ENCODE measurements at regions not wholly inside any gene's neighbourhood (a gene's known extent, or its start where the extent isn't known, plus 50 kb on each side); places are given as distances from the start of the nearest gene placed in this dataset.

- no peak for DNase-seq
- no peaks in the 10 kb centered on the region for H3K4me1 Mint-ChIP-seq
- no peaks in the 10 kb centered on the region for H3K4me1 ChIP-seq (ENCODE audit: control insufficient read depth in 1 of 2, insufficient read depth in 2 of 2, low read length in 2 of 2)
- intact Hi-C loops (cut with micrococcal nuclease), result no loop called here
- no peak overlapping the region for H3K4me3 Mint-ChIP-seq
- no peak overlapping the region for H3K4me2 ChIP-seq (replicated peaks; ENCODE audit: extremely low read depth, low read length, poor library complexity, severe bottlenecking)
- no peak overlapping the region for H3K4me3 ChIP-seq (replicated peaks in 1 of 3; ENCODE audit: low read depth in 2 of 3, low read length in 3 of 3)
- no peaks in the 10 kb centered on the region for H4K20me1 ChIP-seq (ENCODE audit: insufficient read depth, low read length)
- H3K36me3 ChIP-seq (replicated peaks in 1 of 2; ENCODE audit: control insufficient read depth in 1 of 2, insufficient read depth in 2 of 2, low read length in 2 of 2), result no peaks in the 10 kb centered on the region
- H3K27ac ChIP-seq (ENCODE audit: low read depth in 1 of 2, low read length in 2 of 2), result no peak overlapping the region
- H3K27ac Mint-ChIP-seq, result no peak overlapping the region
- no peaks in the 10 kb centered on the region for H3K27me3 ChIP-seq (ENCODE audit: control insufficient read depth in 2 of 2, insufficient read depth in 2 of 2, low read length in 2 of 2)
- H3K9me3 Mint-ChIP-seq, result peaks cover 0 to 3% (median 0%) of the 10 kb centered on the region in 7 donors
- H3K9me3 ChIP-seq (replicated peaks in 1 of 2; ENCODE audit: control insufficient read depth in 1 of 2, insufficient read depth in 1 of 2, low read length in 2 of 2), result no peaks in the 10 kb centered on the region
- H3K27me3 Mint-ChIP-seq (ENCODE audit: low read depth in 3 of 3), result peaks cover 0 to 3% (median 0%) of the 10 kb centered on the region in 3 donors
- H3K36me3 Mint-ChIP-seq, result no peaks in the 10 kb centered on the region
- no peaks in the 10 kb centered on the region for H3K79me2 ChIP-seq (ENCODE audit: insufficient read depth, low read length)
- WGBS (ENCODE audit: insufficient coverage), result 71% methylated on average over 4 of the region's 4 CpGs
- H2AFZ ChIP-seq (ENCODE audit: insufficient read depth, low read depth, low read length, poor library complexity, severe bottlenecking), result no peak overlapping the region
- no peak overlapping the region for H3K9ac ChIP-seq (ENCODE audit: insufficient read depth, low read length, poor library complexity, severe bottlenecking)
- TF ChIP-seq, protein P1, sequence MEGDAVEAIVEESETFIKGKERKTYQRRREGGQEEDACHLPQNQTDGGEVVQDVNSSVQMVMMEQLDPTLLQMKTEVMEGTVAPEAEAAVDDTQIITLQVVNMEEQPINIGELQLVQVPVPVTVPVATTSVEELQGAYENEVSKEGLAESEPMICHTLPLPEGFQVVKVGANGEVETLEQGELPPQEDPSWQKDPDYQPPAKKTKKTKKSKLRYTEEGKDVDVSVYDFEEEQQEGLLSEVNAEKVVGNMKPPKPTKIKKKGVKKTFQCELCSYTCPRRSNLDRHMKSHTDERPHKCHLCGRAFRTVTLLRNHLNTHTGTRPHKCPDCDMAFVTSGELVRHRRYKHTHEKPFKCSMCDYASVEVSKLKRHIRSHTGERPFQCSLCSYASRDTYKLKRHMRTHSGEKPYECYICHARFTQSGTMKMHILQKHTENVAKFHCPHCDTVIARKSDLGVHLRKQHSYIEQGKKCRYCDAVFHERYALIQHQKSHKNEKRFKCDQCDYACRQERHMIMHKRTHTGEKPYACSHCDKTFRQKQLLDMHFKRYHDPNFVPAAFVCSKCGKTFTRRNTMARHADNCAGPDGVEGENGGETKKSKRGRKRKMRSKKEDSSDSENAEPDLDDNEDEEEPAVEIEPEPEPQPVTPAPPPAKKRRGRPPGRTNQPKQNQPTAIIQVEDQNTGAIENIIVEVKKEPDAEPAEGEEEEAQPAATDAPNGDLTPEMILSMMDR (IDR thresholded peaks at IDR 0.05), result no peak
These were observed 909.4 kb upstream of the GYPC start for GRCh38 chr2:125746321-125747164.

- Histone ChIP-seq H3K27me3 (ENCODE audit: control insufficient read depth in 2 of 2, insufficient read depth in 2 of 2, low read length in 2 of 2) (no peaks in the 10 kb centered on the region), H3K4me2 (replicated peaks; ENCODE audit: extremely low read depth, low read length, poor library complexity, severe bottlenecking) (no peak overlapping the region), H2AFZ (ENCODE audit: insufficient read depth, low read depth, low read length, poor library complexity, severe bottlenecking) (no peak overlapping the region), H3K36me3 (replicated peaks in 1 of 2; ENCODE audit: control insufficient read depth in 1 of 2, insufficient read depth in 2 of 2, low read length in 2 of 2) (no peaks in the 10 kb centered on the region), H3K79me2 (ENCODE audit: insufficient read depth, low read length) (no peaks in the 10 kb centered on the region), H3K4me1 (ENCODE audit: control insufficient read depth in 1 of 2, insufficient read depth in 2 of 2, low read length in 2 of 2) (no peaks in the 10 kb centered on the region), H3K9me3 (replicated peaks in 1 of 2; ENCODE audit: control insufficient read depth in 1 of 2, insufficient read depth in 1 of 2, low read length in 2 of 2) (no peaks in the 10 kb centered on the region), H3K27ac (ENCODE audit: low read depth in 1 of 2, low read length in 2 of 2) (no peak overlapping the region), H3K9ac (ENCODE audit: insufficient read depth, low read length, poor library complexity, severe bottlenecking) (no peak overlapping the region), H4K20me1 (ENCODE audit: insufficient read depth, low read length) (no peaks in the 10 kb centered on the region), H3K4me3 (replicated peaks in 1 of 3; ENCODE audit: low read depth in 2 of 3, low read length in 3 of 3) (no peak overlapping the region)
- Mint-ChIP-seq H3K27me3 (ENCODE audit: low read depth in 3 of 3) (peaks cover 0 to 3% (median 0%) of the 10 kb centered on the region in 3 donors), H3K4me1 (no peaks in the 10 kb centered on the region), H3K27ac (no peak overlapping the region), H3K4me3 (no peak overlapping the region), H3K36me3 (no peaks in the 10 kb centered on the region), H3K9me3 (peaks cover 0 to 3% (median 0%) of the 10 kb centered on the region in 7 donors)
- DNase-seq, result no peak
- intact Hi-C loops (cut with micrococcal nuclease), result no loop called here
- TF ChIP-seq, protein P1 (IDR thresholded peaks at IDR 0.05), result no peak
These were observed 908.9 kb upstream of the GYPC start for GRCh38 chr2:125747165-125747425.
